BLaER1 treated with 17β-estradiol and CSF1 and Interleukin-3, amounts not matched to agents 10 nM and 100 nM (cell line): ENCODE measurements at regions not wholly inside any gene's neighbourhood (a gene's known extent, or its start where the extent isn't known, plus 50 kb on each side); places are given as distances from the start of the nearest gene placed in this dataset.
"Not testable (repeated sequence)": the region's sequence is repeated elsewhere in the genome, so short reads cannot be mapped to it uniquely, and the experiment has no call there.

ENCODE experiments used
- H3K27ac ChIP-seq, 11 experiments: shearing (Covaris generic); formaldehyde crosslinking; 2 replicates each; pipeline ENCODE4 v1.8.1; 2022
- H3K27me3 ChIP-seq, 11 experiments: shearing (Covaris generic); formaldehyde crosslinking; 2 replicates each; pipeline ENCODE4 v1.8.1; 2022
- H3K36me3 ChIP-seq, 11 experiments: shearing (Covaris generic); formaldehyde crosslinking; 2 replicates each; pipeline ENCODE4 v1.8.1; 2022
- H3K4me1 ChIP-seq, 10 experiments: shearing (Covaris generic); formaldehyde crosslinking; 2 replicates each; pipeline ENCODE4 v1.8.1; 2022
- H3K4me2 ChIP-seq, 11 experiments: shearing (Covaris generic); formaldehyde crosslinking; 2 replicates each; pipeline ENCODE4 v1.8.1; 2022
- H3K4me3 ChIP-seq, 10 experiments: shearing (Covaris generic); formaldehyde crosslinking; 2 replicates each; pipeline ENCODE4 v1.8.1; 2022
- H3K9ac ChIP-seq, 11 experiments: shearing (Covaris generic); formaldehyde crosslinking; 2 replicates each; pipeline ENCODE4 v1.8.1; 2022
- H3K9me3 ChIP-seq, 11 experiments: shearing (Covaris generic); formaldehyde crosslinking; replicated peaks in 1 of 11; 2 replicates each; pipeline ENCODE4 v1.8.1; 2022
- H4K20me1 ChIP-seq, 11 experiments: shearing (Covaris generic); formaldehyde crosslinking; 2 replicates each; pipeline ENCODE4 v1.8.1; 2022
- Cebpa-rat ChIP-seq, 11 experiments: shearing (Covaris generic); IDR thresholded peaks; 2 replicates each; pipeline ENCODE4 v1.8.1; 2022

DNA sequence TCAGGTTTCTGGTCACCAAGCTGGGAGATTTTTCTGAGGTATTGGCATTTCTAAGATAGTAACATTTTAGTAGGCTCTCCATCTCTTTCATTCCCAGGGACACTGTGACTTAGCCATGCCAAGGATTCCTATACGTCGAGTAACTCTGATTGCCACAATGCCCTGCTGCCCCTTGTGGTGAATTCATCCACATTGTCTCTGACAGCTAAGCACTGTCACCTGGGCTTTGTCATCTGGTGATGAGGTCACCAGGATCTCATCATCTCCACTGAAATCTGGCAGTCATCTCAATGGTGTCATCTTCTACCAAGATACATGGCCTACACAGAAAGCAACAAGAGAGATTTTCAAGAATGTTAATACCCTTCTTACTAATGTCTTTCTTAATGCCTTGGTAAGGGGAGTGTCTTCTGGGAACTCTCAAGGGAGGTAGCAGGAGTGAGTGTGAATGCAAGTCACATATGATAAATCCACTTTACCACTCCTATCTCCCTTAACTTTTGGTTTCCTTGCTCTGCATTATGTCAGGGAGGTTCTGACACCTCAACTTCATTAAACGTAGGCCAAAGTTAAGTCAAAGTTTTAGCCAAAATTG lies 246.7 kb downstream of the CD109 start:
- Histone ChIP-seq H3K9me3 (peaks cover 0 to 8% (median 0%) of the 10 kb centered on the region in 11 experiments; a peak in 7 of 22 replicates), H3K4me2 (no peak overlapping the region), H3K9ac (no peak overlapping the region), H3K27me3 (no peaks in the 10 kb centered on the region), H3K4me3 (no peak overlapping the region), H3K27ac (no peak overlapping the region), H3K36me3 (no peaks in the 10 kb centered on the region), H4K20me1 (no peaks in the 10 kb centered on the region), H3K4me1 (0 out of 20 replicates have a peak, but pooled peaks cover 0 to 4% (median 0%) of the 10 kb centered on the region in 10 experiments)
- no peak for TF ChIP-seq Cebpa-rat (IDR thresholded peaks at IDR 0.05)

DNA sequence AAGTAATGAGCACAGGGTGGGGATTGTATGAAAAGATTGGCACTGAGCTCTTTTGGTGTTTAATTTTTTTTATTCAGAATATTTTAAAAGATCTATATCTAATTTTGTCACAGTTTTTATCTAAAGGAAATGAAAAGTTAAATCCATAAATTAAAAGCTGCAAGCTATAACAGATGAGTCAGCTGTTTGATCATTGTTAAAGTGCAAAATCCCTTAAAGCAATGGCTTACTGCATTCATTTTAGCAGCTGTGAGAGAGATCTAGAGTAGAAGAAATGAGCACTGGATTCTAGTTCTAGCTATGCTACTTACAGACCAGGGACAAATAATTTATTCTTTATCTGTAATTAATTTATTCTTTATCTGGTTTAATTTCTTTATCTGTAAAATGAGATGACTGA lies 245.9 kb downstream of the CD109 start:
- no peaks in the 10 kb centered on the region for H4K20me1 ChIP-seq
- H3K36me3 ChIP-seq, result no peaks in the 10 kb centered on the region
- no peaks in the 10 kb centered on the region for H3K27me3 ChIP-seq
- peaks cover 0 to 8% (median 0%) of the 10 kb centered on the region in 11 experiments; a peak in 4 of 22 replicates for H3K9me3 ChIP-seq
- H3K27ac ChIP-seq, result no peak overlapping the region
- no peak overlapping the region for H3K4me2 ChIP-seq
- no peak overlapping the region for H3K4me3 ChIP-seq
- H3K4me1 ChIP-seq, result 0 out of 20 replicates have a peak, but pooled peaks cover 0 to 4% (median 0%) of the 10 kb centered on the region in 10 experiments
- no peak for TF ChIP-seq Cebpa-rat (IDR thresholded peaks at IDR 0.05)
- no peak overlapping the region for H3K9ac ChIP-seq

DNA sequence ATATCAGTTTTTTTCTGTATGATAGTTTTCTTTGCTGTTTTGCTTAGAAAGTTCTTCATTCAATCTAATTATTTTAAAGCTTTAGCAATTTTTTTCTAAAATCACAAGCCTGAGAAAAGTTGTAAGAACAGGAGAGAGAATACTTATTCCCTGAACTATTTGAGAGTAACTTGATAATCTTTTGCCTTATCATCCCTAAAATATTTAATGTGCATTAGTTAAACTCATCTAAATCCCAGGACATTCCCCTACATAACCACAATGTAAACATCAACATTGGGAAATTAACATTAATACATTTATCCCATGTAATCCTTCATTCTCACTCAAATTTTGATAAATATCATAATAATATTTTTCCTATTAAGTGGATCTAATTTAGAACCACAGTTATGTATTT lies 241.8 kb downstream of the CD109 start:
- TF ChIP-seq Cebpa-rat (IDR thresholded peaks at IDR 0.05), result no peak
- no peak overlapping the region for H3K27ac ChIP-seq
- H3K27me3 ChIP-seq, result no peaks in the 10 kb centered on the region
- no peaks in the 10 kb centered on the region for H4K20me1 ChIP-seq
- 0 out of 20 replicates have a peak, but pooled peaks cover 0 to 4% (median 0%) of the 10 kb centered on the region in 10 experiments for H3K4me1 ChIP-seq
- H3K9ac ChIP-seq, result no peak overlapping the region
- no peak overlapping the region for H3K4me3 ChIP-seq
- peaks cover 0 to 8% (median 0%) of the 10 kb centered on the region in 11 experiments; a peak in 3 of 22 replicates for H3K9me3 ChIP-seq
- H3K4me2 ChIP-seq, result no peak overlapping the region
- no peaks in the 10 kb centered on the region for H3K36me3 ChIP-seq

DNA sequence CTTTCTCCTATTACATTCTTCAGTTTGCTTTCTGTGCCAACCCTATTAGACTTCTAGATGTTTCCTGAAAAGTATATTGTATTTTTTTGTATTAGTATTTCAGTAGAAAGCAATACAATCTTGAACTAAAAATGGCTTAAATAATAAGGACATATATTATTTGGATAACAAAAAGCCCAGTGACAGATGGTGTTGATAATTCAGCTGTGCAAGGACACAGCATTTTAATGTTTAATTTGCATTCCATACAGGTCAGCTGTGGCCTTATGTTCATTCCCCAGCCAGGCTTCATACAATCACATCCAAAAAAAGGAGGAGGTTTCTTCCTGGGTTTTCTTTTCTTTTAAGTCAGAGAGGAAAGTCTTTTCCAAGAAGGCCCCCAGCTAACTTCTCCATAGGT lies 236.9 kb downstream of the CD109 start:
- no peak overlapping the region for H3K27ac ChIP-seq
- H3K4me2 ChIP-seq, result no peak overlapping the region
- no peaks in the 10 kb centered on the region for H3K36me3 ChIP-seq
- no peaks in the 10 kb centered on the region for H3K4me1 ChIP-seq
- H3K9ac ChIP-seq, result no peak overlapping the region
- no peak for TF ChIP-seq Cebpa-rat (IDR thresholded peaks at IDR 0.05)
- H3K27me3 ChIP-seq, result no peaks in the 10 kb centered on the region
- H3K4me3 ChIP-seq, result no peak overlapping the region
- no peaks in the 10 kb centered on the region for H4K20me1 ChIP-seq
- H3K9me3 ChIP-seq, result peaks cover 0 to 24% (median 11%) of the 10 kb centered on the region in 11 experiments; a peak in 13 of 22 replicates

DNA sequence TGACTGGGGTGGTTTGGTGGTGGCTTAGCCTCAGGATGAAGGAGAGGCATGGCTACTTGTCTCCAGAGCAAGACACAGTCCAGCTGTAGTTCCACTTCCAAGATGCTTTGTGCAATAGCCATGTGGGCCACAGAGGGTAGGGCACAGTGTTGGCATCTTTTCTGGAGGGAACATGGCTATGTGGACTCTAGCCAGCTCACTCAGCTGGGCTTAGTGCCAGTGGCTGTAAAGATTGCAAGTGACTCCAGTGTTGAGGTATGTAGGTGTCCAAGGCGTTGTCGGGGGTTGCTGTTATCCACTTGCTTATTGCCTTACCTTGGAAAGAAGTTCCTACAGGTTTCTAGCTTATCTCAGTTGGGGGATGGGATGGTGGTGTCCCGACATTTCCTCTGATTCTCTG lies 233.4 kb downstream of the CD109 start:
- no peak overlapping the region for H3K27ac ChIP-seq
- H3K9ac ChIP-seq, result no peak overlapping the region
- H4K20me1 ChIP-seq, result no peaks in the 10 kb centered on the region
- no peak overlapping the region for H3K4me3 ChIP-seq
- TF ChIP-seq Cebpa-rat (IDR thresholded peaks at IDR 0.05), result no peak
- H3K4me1 ChIP-seq, result no peaks in the 10 kb centered on the region
- no peaks in the 10 kb centered on the region for H3K27me3 ChIP-seq
- no peak overlapping the region for H3K4me2 ChIP-seq
- no peaks in the 10 kb centered on the region for H3K36me3 ChIP-seq
- peaks cover 0 to 30% (median 11%) of the 10 kb centered on the region in 11 experiments; a peak in 13 of 22 replicates for H3K9me3 ChIP-seq

DNA sequence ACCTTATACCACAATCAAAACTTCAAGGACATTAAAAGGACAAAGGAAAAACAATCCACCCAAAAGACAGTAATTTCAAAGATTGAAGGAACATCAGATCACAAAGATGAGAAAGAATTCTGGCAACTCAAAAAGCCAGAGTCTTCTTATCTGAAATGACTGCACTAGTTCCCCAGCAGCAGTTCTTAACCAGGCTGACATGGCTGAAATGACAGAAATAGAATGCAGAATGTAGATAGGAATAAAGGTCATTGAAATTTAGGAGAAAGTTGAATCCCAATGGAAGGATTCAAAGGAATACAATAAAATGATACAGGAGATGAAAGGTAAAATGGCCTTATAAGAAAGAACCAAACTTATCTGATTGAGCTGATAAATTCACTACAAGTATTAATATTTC lies 231.4 kb downstream of the CD109 start:
- H3K27ac ChIP-seq, result no peak overlapping the region
- no peak overlapping the region for H3K9ac ChIP-seq
- H4K20me1 ChIP-seq, result no peaks in the 10 kb centered on the region
- H3K27me3 ChIP-seq, result no peaks in the 10 kb centered on the region
- no peaks in the 10 kb centered on the region for H3K36me3 ChIP-seq
- no peak for TF ChIP-seq Cebpa-rat (IDR thresholded peaks at IDR 0.05)
- no peak overlapping the region for H3K4me2 ChIP-seq
- H3K9me3 ChIP-seq, result peaks cover 0 to 30% (median 11%) of the 10 kb centered on the region in 11 experiments; a peak in 13 of 22 replicates
- H3K4me1 ChIP-seq, result peaks cover 0 to 4% (median 0%) of the 10 kb centered on the region in 10 experiments; a peak in 1 of 20 replicates
- no peak overlapping the region for H3K4me3 ChIP-seq

DNA sequence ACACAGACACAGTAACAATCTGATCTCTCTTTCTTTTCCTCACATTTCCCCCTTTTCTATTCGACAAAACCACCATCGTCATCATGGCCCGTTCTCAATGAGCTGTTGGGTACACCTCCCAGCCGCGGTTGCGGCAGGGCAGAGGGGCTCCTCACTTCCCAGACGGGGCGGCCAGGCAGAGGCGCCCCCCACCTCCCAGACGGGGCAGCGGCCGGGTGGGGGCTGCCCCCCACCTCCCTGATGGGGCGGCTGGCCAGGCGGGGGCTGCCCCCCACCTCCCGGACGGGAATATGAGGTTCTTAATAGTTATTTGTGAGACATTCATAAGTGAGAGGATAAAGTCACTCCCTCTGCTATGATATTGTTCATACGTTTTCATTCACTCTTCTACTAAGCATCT lies 229.7 kb downstream of the CD109 start:
- not testable (repeated sequence) for H3K4me1 ChIP-seq, H3K27ac ChIP-seq, H4K20me1 ChIP-seq, H3K9ac ChIP-seq, H3K4me2 ChIP-seq, H3K27me3 ChIP-seq, H3K36me3 ChIP-seq, H3K4me3 ChIP-seq
- H3K9me3 ChIP-seq, result peaks cover 0 to 30% (median 11%) of the 10 kb centered on the region in 11 experiments; a peak in 13 of 22 replicates

DNA sequence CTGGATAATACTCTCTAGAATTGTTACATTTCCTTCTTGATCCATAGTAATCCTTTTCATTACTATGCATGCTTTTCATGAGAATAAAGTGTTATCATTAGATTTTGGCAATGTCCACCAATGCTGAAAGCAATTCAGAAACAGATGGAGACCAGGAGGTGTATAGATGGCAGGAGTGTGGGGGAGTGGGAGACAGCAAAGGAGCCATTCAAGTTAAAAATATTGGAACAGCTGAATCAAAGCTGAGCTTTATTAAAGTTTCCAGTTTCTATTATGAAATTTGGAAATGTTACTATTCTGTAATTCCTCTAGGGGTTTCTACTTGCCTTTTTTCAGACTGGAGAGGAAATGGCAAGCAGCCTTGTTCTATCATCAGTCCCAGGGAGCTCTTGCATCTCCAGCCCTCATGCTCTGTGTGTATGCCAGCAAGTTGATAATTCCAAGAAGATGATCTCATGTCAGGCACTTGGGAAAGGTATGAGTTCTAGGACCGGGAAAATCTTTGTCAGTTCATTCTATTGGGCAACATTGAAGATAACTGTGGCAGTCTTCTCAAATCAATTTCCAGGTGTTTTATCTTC lies 228.0 kb downstream of the CD109 start:
- Histone ChIP-seq H3K4me1 (peaks cover 0 to 4% (median 0%) of the 10 kb centered on the region in 10 experiments; a peak in 1 of 20 replicates), H3K4me2 (no peak overlapping the region), H3K36me3 (no peaks in the 10 kb centered on the region), H3K4me3 (no peak overlapping the region), H3K9me3 (peaks cover 0 to 22% (median 7%) of the 10 kb centered on the region in 11 experiments; a peak in 13 of 22 replicates), H3K27ac (no peak overlapping the region), H3K27me3 (no peaks in the 10 kb centered on the region), H3K9ac (no peak overlapping the region), H4K20me1 (no peaks in the 10 kb centered on the region)
- TF ChIP-seq Cebpa-rat (IDR thresholded peaks at IDR 0.05), result no peak

DNA sequence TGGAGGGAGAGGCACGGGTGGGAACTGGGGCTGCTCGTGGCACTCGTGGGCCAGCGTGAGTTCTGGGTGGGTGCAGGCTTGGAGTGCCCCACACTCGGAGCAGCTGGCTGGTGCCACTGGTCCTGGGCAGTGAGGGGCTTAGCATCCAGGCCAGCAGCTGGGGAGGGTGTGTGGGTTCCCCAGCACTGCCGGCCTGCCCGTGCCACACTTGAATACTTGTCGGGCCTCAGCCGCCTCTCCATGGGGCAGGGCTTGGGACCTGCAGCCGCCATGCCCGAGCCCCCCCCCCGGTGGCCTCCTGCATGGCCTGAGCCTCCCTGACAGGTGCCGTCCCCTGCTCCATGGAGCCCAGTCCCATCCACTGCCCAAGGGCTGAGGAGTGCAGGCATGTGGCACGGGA lies 207.2 kb downstream of the CD109 start:
- TF ChIP-seq Cebpa-rat (IDR thresholded peaks at IDR 0.05), result no peak
- Histone ChIP-seq H3K36me3 (no peaks in the 10 kb centered on the region), H3K27me3 (no peaks in the 10 kb centered on the region), H4K20me1 (no peaks in the 10 kb centered on the region), H3K4me3 (no peak overlapping the region), H3K9me3 (peaks cover 28 to 34% (median 31%) of the 10 kb centered on the region in 11 experiments), H3K9ac (no peak overlapping the region), H3K4me2 (no peak overlapping the region), H3K27ac (no peak overlapping the region), H3K4me1 (no peaks in the 10 kb centered on the region)

DNA sequence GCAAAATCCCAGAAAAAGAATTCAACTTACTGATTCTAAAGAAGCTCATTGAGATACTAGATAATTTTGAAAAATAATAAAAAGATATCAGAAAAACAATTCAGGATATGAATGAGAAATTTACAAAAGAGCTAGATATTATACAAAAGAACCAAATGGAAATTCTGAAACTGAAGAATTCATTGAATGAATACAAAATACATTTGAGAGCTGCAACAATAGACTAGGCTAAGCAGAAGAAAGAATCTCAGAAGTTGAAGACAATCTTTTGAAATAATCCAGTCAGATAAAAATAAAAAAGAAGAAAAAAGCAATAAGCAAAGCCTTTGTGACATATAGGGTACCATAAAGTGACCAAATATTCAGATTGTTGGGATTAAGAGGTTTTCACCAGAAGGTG lies 206.0 kb downstream of the CD109 start:
- no peaks in the 10 kb centered on the region for H3K4me1 ChIP-seq

More for the DNA sequence above, 206.0 kb downstream of the CD109 start:
- H3K4me2 ChIP-seq, result no peak overlapping the region
- peaks cover 28 to 34% (median 31%) of the 10 kb centered on the region in 11 experiments for H3K9me3 ChIP-seq
- no peaks in the 10 kb centered on the region for H3K27me3 ChIP-seq
- no peaks in the 10 kb centered on the region for H3K36me3 ChIP-seq
- TF ChIP-seq Cebpa-rat (IDR thresholded peaks at IDR 0.05), result no peak
- H3K9ac ChIP-seq, result no peak overlapping the region
- H3K4me3 ChIP-seq, result no peak overlapping the region
- no peaks in the 10 kb centered on the region for H4K20me1 ChIP-seq
- H3K27ac ChIP-seq, result no peak overlapping the region
